Thymus (tissue), 11 donors: ENCODE measurements at regions not wholly inside any gene's neighbourhood (a gene's known extent, or its start where the extent isn't known, plus 50 kb on each side); places are given as distances from the start of the nearest gene placed in this dataset.
"Not testable (repeated sequence)": the region's sequence is repeated elsewhere in the genome, so short reads cannot be mapped to it uniquely, and the experiment has no call there.

ENCODE experiments used
- DNase-seq, 9 donors: peaks; one replicate each; pipeline ENCODE4 v3.0.0-alpha.2; 2013; ENCODE audit warnings: low spot score in 9 of 9, low read depth in 6 of 9, missing footprints in 1 of 9
- H3K27ac ChIP-seq, 2 donors: one replicate each; pipeline ENCODE4 v1.5.1; 2013; ENCODE audit warnings: control low read depth in 1 of 2, low read depth in 1 of 2, low read length in 1 of 2, mild to moderate bottlenecking in 1 of 2, moderate library complexity in 1 of 2
- H3K27me3 ChIP-seq, 2 donors: one replicate each; pipeline ENCODE4 v1.5.1; 2013; ENCODE audit warnings: low read length in 1 of 2; ENCODE audit not compliant: control insufficient read depth in 2 of 2, insufficient read depth in 1 of 2
- H3K36me3 ChIP-seq, 2 donors: one replicate each; pipeline ENCODE4 v1.5.1; 2013; ENCODE audit warnings: low read length in 1 of 2, mild to moderate bottlenecking in 1 of 2, moderate library complexity in 1 of 2; ENCODE audit not compliant: control insufficient read depth in 2 of 2, insufficient read depth in 2 of 2
- H3K4me1 ChIP-seq, 2 donors: one replicate each; pipeline ENCODE4 v1.5.1; 2013; ENCODE audit warnings: low read length in 2 of 2; ENCODE audit not compliant: control insufficient read depth in 2 of 2, insufficient read depth in 2 of 2
- H3K4me3 ChIP-seq, 2 donors: one replicate each; pipeline ENCODE4 v1.5.1; 2013; ENCODE audit warnings: low read length in 2 of 2, control low read depth in 1 of 2, mild to moderate bottlenecking in 1 of 2
- H3K9me3 ChIP-seq, 2 donors: one replicate each; pipeline ENCODE4 v1.5.1; 2013; ENCODE audit warnings: low read length in 1 of 2, mild to moderate bottlenecking in 1 of 2; ENCODE audit not compliant: control insufficient read depth in 2 of 2, insufficient read depth in 1 of 2
- WGBS: extraction: QIAGEN DNeasy Blood & Tissue Kit; methylation state at CpG from one replicate; pipeline ENCODE4 v1.1.7; 2013; 5-methylcytosine and 5-hydroxymethylcytosine counted together
- donor health status: healthy.

DNA sequence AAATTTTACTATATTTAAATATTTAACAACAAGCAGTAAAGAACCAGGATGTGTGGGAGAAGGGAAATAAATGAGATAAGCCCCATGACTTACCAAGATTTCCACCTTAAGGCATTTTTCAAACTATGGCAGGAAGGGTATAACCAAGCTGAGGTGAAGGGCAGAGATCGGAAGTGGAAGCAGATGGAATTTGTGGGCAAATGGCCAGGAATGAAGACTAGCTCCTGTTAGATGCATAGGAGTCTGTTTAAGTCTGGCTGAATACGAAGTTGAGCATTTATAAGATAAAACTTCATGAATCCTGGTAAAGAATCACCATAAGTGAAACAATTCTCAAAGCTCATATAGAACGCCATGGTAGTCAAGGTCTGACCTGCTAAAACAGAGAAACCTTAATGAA is 163.5 kb downstream of the DIO2 start:
- Histone ChIP-seq H3K27ac (no peak overlapping the region), H3K27me3 (no peaks in the 10 kb centered on the region), H3K4me1 (no peaks in the 10 kb centered on the region), H3K36me3 (no peaks in the 10 kb centered on the region), H3K9me3 (no peaks in the 10 kb centered on the region), H3K4me3 (no peak overlapping the region)
- 86% methylated on average over 3 of the region's 3 CpGs for WGBS
- no peak for DNase-seq

DNA sequence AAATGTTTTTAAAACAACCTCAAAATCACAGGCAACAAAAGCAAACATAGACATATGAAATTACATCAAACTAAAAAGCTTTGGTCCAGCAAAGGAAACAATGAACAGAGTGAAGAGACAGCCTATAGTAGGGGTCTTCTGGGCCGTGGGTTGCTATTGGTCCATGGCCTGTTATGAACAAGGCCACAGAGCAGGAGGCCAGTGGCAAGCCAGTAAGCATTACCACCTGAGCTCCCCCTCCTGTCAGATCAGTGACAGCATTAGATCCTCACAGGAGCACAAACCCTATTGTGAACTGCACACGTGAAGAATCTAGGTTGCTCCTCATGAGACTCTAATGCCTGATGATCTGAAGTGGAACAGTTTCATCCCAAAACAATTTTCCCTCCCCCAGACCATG is 174.0 kb downstream of the DIO2 start:
- Histone ChIP-seq H3K9me3 (peaks cover 0 to 8% of the 10 kb centered on the region in 2 donors), H3K27ac (no peak overlapping the region), H3K27me3 (no peaks in the 10 kb centered on the region), H3K4me3 (no peak overlapping the region), H3K4me1 (no peaks in the 10 kb centered on the region), H3K36me3 (no peaks in the 10 kb centered on the region)
- DNase-seq, result no peak
- WGBS, result 83% methylated on average over 2 of the region's 2 CpGs

DNA sequence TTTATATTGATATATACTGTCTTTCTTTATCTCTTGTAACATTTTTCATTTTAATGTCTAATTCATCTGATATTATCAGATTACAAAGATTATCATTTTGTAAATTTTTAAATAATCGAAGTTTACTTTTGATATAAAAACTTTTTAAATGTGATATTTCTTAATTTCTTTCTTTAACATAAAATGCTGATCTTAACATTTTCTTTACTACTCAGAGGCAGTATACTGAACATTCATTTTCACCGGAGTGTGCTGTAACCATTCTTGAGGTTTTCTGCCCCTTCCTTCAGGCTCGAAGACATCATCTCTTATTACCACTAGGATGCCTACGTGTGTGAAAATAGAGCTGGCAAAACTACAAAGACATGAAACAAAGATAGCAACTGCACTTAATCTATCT is 186.9 kb downstream of the DIO2 start:
- Histone ChIP-seq H3K27me3 (no peaks in the 10 kb centered on the region), H3K4me3 (no peak overlapping the region), H3K27ac (no peak overlapping the region), H3K36me3 (no peaks in the 10 kb centered on the region), H3K9me3 (peaks cover 0 to 4% of the 10 kb centered on the region in 2 donors), H3K4me1 (no peaks in the 10 kb centered on the region)
- DNase-seq, result no peak
- 92% methylated on average over 4 of the region's 4 CpGs for WGBS

DNA sequence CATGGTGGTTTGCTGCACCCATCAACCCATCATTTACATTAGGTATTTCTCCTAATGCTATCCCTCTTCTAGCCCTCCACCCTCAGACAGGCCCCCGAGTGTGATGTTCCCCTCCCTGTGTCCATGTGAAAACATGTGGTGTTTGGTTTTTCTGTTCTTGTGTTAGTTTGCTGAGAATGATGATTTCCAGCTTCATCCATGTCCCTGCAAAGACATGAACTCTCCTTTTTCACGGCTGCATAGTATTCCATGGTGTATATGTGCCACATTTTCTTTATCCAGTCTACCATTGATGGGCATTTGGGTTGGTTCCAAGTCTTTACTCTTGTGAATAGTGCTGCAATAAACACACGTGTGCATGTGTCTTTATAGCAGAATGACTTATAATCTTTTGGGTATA is 192.8 kb downstream of the DIO2 start:
- not testable (repeated sequence) for H3K4me1 ChIP-seq, H3K36me3 ChIP-seq, H3K27ac ChIP-seq, H3K4me3 ChIP-seq, H3K9me3 ChIP-seq, H3K27me3 ChIP-seq, DNase-seq
- WGBS, result 89% methylated on average over 3 of the region's 3 CpGs

DNA sequence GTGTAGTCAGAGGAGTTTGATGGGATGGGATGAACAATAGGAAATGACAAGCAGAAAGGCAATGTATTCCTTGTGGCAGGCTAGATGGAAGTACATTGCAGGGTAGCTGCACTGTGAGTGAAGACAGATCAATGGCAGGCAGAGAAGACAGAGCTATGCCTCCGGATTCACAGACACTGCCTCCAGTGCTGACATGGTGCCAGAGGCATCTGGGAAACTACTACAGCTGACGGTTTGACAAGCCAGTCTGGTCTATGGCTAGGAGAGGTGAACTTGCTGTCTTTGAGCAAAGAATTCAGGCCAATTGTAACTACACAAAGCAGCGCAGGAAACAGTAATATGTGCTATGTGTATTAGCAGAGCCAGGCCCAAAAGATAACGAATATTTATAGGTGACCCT is 193.5 kb downstream of the DIO2 start:
- WGBS, result 83% methylated on average over 4 of the region's 4 CpGs
- H3K4me1 ChIP-seq, result no peaks in the 10 kb centered on the region
- no peak overlapping the region for H3K27ac ChIP-seq
- H3K36me3 ChIP-seq, result no peaks in the 10 kb centered on the region
- H3K9me3 ChIP-seq, result no peaks in the 10 kb centered on the region
- no peaks in the 10 kb centered on the region for H3K27me3 ChIP-seq
- DNase-seq, result no peak
- H3K4me3 ChIP-seq, result no peak overlapping the region

DNA sequence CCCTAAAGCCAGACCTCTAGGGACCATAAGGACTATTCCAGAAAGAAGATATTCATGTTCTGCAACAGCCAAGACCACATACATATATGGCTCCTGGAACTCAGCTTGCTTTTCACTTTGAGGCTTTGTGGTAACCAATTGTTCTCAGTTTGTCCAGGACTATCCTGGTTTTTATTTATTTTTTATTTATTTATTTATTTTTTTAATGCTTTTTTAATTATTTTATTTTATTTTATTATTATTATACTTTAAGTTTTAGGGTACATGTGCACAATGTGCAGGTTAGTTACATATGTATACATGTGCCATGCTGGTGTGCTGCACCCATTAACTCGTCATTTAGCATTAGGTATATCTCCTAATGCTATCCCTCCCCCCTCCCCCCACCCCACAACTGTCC is 201.1 kb downstream of the DIO2 start:
- not testable (repeated sequence) for H3K4me1 ChIP-seq, H3K4me3 ChIP-seq, H3K36me3 ChIP-seq, H3K27ac ChIP-seq, H3K9me3 ChIP-seq, H3K27me3 ChIP-seq, DNase-seq
- no CpG with 5 or more reads among the region's 1 CpG for WGBS

DNA sequence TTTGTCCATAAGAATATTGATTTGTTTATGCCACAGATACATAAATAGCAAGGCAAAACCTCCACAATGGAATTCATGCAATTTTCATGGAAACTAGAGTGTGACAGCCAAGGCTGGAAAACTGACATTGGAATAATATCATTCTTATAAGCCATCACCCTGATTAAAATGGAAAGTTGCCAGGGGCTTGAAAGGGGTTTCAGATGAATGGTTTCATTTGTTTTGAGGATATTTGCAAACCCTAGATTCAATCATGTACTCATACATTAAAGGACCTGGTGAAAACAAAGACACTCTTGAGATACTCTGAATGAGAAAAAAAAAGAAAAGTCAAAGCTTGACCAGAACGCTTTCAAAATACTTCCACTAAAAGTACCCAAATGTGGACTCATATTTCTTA is 205.7 kb downstream of the DIO2 start:
- no peaks in the 10 kb centered on the region for H3K4me1 ChIP-seq
- H3K27ac ChIP-seq, result no peak overlapping the region
- 73% methylated on average over 1 of the region's 1 CpG for WGBS
- H3K27me3 ChIP-seq, result no peaks in the 10 kb centered on the region
- H3K36me3 ChIP-seq, result no peaks in the 10 kb centered on the region
- no peaks in the 10 kb centered on the region for H3K9me3 ChIP-seq
- no peak for DNase-seq
- H3K4me3 ChIP-seq, result no peak overlapping the region

DNA sequence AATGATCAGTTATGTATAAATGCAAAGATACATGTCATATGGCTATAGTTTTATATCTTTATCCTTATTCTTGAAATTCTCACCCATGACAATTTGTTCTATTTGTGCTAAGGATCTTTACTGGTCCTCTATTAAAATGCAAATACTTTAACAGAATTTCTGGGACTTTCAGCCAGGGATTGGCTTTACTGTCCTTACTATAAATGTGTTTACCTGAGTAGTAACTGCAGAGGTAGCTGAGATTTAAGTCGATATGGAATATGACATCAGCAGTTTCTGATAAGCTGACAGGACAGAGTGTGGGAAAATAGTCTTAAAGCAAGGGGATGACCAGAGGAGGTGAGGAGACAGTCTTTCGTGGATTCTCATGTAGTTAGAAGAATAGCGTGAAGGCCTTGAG is 206.4 kb downstream of the DIO2 start:
- Histone ChIP-seq H3K36me3 (no peaks in the 10 kb centered on the region), H3K27me3 (no peaks in the 10 kb centered on the region), H3K4me1 (no peaks in the 10 kb centered on the region), H3K9me3 (no peaks in the 10 kb centered on the region), H3K4me3 (no peak overlapping the region), H3K27ac (no peak overlapping the region)
- WGBS, result 78% methylated on average over 3 of the region's 3 CpGs
- no peak for DNase-seq

DNA sequence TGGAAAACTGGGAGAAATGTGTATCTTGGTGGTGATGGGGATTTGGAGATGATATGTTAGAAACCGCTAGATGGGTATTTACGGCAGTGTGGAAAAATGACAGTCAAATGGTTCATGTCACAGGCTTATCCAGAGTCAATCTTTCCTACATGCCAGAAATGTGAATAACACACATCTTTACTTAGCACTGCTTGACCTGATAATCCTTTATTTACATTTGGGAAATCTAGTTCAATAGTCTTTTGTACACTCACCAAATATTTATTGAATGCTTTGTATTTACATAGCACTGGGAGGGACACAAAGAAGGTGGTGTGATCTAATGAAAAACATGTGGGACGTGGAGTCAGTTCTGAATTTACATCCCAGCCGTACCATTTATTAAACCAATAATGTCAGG is 208.2 kb downstream of the DIO2 start:
- no peak for DNase-seq
- no peaks in the 10 kb centered on the region for H3K9me3 ChIP-seq
- H3K36me3 ChIP-seq, result no peaks in the 10 kb centered on the region
- H3K27me3 ChIP-seq, result no peaks in the 10 kb centered on the region
- 96% methylated on average over 4 of the region's 4 CpGs for WGBS
- no peaks in the 10 kb centered on the region for H3K4me1 ChIP-seq
- no peak overlapping the region for H3K27ac ChIP-seq
- H3K4me3 ChIP-seq, result no peak overlapping the region

DNA sequence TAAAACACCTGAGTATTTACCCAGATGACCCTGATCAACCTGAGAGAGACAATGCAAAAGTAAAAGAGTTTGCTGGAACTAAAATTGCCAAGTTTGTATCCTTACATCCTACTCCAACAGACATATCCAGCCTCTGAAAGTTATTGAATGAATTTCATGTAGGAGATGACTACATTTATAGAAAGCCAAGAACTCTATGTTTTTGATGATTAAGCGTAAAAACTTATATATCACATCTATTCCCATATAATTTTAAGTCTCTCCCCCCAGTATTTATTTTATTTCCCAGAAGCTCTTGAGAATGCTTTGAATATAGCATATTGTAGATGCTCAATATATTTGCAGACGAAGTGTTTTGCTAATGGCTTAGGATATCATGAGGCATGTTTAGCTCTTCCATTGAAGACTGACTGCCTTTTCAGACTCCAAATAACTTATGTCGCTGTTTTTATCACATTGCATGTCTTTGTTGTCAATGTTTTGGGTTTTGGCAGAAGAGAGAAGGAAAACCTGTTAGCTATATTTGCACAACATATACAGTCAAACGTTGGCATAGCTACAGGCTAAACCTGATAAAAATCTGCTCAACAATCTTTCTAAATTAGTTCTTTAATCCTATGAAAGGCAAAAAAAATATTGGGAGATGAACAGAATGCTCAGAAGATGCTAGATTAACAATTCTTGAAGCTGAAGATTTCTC is 213.6 kb downstream of the DIO2 start:
- DNase-seq, result no peak
- no peaks in the 10 kb centered on the region for H3K4me1 ChIP-seq
- H3K27me3 ChIP-seq, result no peaks in the 10 kb centered on the region
- no peak overlapping the region for H3K4me3 ChIP-seq
- H3K27ac ChIP-seq, result no peak overlapping the region
- no peaks in the 10 kb centered on the region for H3K36me3 ChIP-seq
- H3K9me3 ChIP-seq, result no peaks in the 10 kb centered on the region
- 81% methylated on average over 4 of the region's 4 CpGs for WGBS
